HG03457 (cell line): ENCODE measurements at regions not wholly inside any gene's neighbourhood (a gene's known extent, or its start where the extent isn't known, plus 50 kb on each side); places are given as distances from the start of the nearest gene placed in this dataset.

ENCODE experiments used
- ATAC-seq: cut with Tn5 transposase; IDR thresholded peaks from one replicate; pipeline ENCODE4 v1.9.1; 2021; ENCODE audit warnings: moderate number of reproducible peaks; ENCODE audit not compliant: unreplicated experiment

- no peak for ATAC-seq
Measured at GRCh38 chr2:122366427-122366826, 611.0 kb downstream of the TSN start.

- ATAC-seq: no peak
Measured at GRCh38 chr2:122366969-122367645, 611.7 kb downstream of the TSN start.

GRCh38 chr2:122367646-122368010, 612.2 kb downstream of the TSN start:
- ATAC-seq: no peak

- ATAC-seq: no peak
Measured at GRCh38 chr2:122368576-122369243, 613.3 kb downstream of the TSN start.

GRCh38 chr2:122378521-122378920, 623.1 kb downstream of the TSN start:
- ATAC-seq: no peak

GRCh38 chr2:122384768-122385333, 629.4 kb downstream of the TSN start:
- no peak for ATAC-seq

GRCh38 chr2:122388208-122388607, 632.8 kb downstream of the TSN start:
- ATAC-seq: no peak

- ATAC-seq: no peak
Measured at GRCh38 chr2:122389694-122390093, 634.2 kb downstream of the TSN start.

GRCh38 chr2:122390406-122390805, 635.0 kb downstream of the TSN start:
- ATAC-seq: no peak

GRCh38 chr2:122391726-122392125, 636.3 kb downstream of the TSN start:
- ATAC-seq: no peak

GRCh38 chr2:122395687-122396086, 640.2 kb downstream of the TSN start:
- no peak for ATAC-seq

GRCh38 chr2:122411231-122411630, 655.8 kb downstream of the TSN start:
- ATAC-seq: no peak

- ATAC-seq: no peak
Measured at GRCh38 chr2:122412360-122412759, 656.9 kb downstream of the TSN start.

GRCh38 chr2:122414902-122415301, 659.5 kb downstream of the TSN start:
- no peak for ATAC-seq

- no peak for ATAC-seq
Measured at GRCh38 chr2:122417114-122417513, 661.7 kb downstream of the TSN start.

GRCh38 chr2:122421775-122422174, 666.3 kb downstream of the TSN start:
- no peak for ATAC-seq

GRCh38 chr2:122422384-122422991, 667.0 kb downstream of the TSN start:
- no peak for ATAC-seq

- no peak for ATAC-seq
Measured at GRCh38 chr2:122423934-122424333, 668.5 kb downstream of the TSN start.

- no peak for ATAC-seq
Measured at GRCh38 chr2:122433123-122433754, 677.8 kb downstream of the TSN start.

- no peak for ATAC-seq
Measured at GRCh38 chr2:122445003-122445402, 689.6 kb downstream of the TSN start.

- ATAC-seq: no peak
Measured at GRCh38 chr2:122446761-122447160, 691.3 kb downstream of the TSN start.

- no peak for ATAC-seq
Measured at GRCh38 chr2:122447237-122447636, 691.8 kb downstream of the TSN start.
